Activated T-cell treated with anti-CD3 and anti-CD28 coated beads, Interleukin-2, amount 50 U/mL, for 72 hours (primary cell): ENCODE measurements at regions not wholly inside any gene's neighbourhood (a gene's known extent, or its start where the extent isn't known, plus 50 kb on each side); places are given as distances from the start of the nearest gene placed in this dataset.
"Not testable (repeated sequence)": the region's sequence is repeated elsewhere in the genome, so short reads cannot be mapped to it uniquely, and the experiment has no call there.

Experiments
- ATAC-seq, 2 donors: fragments of 150-1000 bp; cut with Tn5 transposase; replicated peaks in 1 of 2; 2 replicates each; pipeline ENCODE4 v1.10.0; 2021; ENCODE audit warnings: moderate library complexity in 2 of 2, mild to moderate bottlenecking in 1 of 2
- DNase-seq, 2 donors: peaks; one replicate each; pipeline ENCODE4 v3.0.0; 2021 to 2022; ENCODE audit warnings: mixed read lengths in 1 of 2
- H3K27ac Mint-ChIP-seq: one replicate; pipeline ENCODE4 v1.8.0; 2022; ENCODE audit warnings: mild to moderate bottlenecking, moderate library complexity, mixed read lengths
- H3K27me3 Mint-ChIP-seq: one replicate; pipeline ENCODE4 v1.8.0; 2022; ENCODE audit warnings: low read depth, mixed read lengths
- H3K36me3 Mint-ChIP-seq, 2 donors: one replicate each; pipeline ENCODE4 v1.8.0; 2022; ENCODE audit warnings: mixed read lengths in 2 of 2, mild to moderate bottlenecking in 1 of 2; ENCODE audit not compliant: insufficient read depth in 2 of 2
- H3K4me1 Mint-ChIP-seq: one replicate; pipeline ENCODE4 v1.8.0; 2022; ENCODE audit warnings: low read depth, mixed read lengths
- H3K4me3 Mint-ChIP-seq, 2 donors: one replicate each; pipeline ENCODE4 v1.8.0; 2022; ENCODE audit warnings: mild to moderate bottlenecking in 2 of 2, mixed read lengths in 2 of 2, moderate library complexity in 2 of 2
- H3K9me3 Mint-ChIP-seq, 2 donors: one replicate each; pipeline ENCODE4 v1.8.0; 2022; ENCODE audit warnings: mixed read lengths in 2 of 2

- Mint-ChIP-seq H3K4me1 (no peaks in the 10 kb centered on the region), H3K36me3 (no peaks in the 10 kb centered on the region), H3K27ac (no peak overlapping the region), H3K4me3 (no peak overlapping the region), H3K9me3 (no peaks in the 10 kb centered on the region), H3K27me3 (no peaks in the 10 kb centered on the region)
- ATAC-seq (no peak), DNase-seq (no peak)
Observed at GRCh38 chr15:81888748-81889484, 156.9 kb downstream of the MEX3B start.

DNA sequence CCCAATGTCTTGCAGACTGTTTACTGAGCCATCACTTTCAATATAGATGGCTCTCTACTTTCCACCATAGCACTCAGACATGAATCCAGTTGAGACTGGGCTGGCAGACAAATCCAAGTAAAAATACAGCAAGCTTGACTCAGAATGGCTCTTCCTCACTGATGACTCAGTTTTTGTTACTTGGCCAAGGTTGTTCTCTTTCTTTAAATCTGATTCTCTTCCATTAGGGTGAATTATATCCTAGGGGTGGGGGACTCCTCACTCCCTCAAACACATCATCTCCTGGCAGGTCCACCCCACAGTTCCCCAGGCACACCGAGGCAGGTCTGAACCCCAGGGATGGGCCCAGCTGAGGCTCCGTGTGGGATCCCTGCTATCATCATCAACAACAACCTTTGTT is 157.9 kb downstream of the MEX3B start:
- ATAC-seq (no peak), DNase-seq (no peak)
- H3K27me3 Mint-ChIP-seq: no peaks in the 10 kb centered on the region
- no peaks in the 10 kb centered on the region for H3K36me3 Mint-ChIP-seq
- H3K4me3 Mint-ChIP-seq: no peak overlapping the region
- no peak overlapping the region for H3K27ac Mint-ChIP-seq
- no peaks in the 10 kb centered on the region for H3K9me3 Mint-ChIP-seq
- no peaks in the 10 kb centered on the region for H3K4me1 Mint-ChIP-seq

- H3K4me3 Mint-ChIP-seq, H3K9me3 Mint-ChIP-seq, H3K27me3 Mint-ChIP-seq, ATAC-seq, H3K27ac Mint-ChIP-seq, H3K4me1 Mint-ChIP-seq, H3K36me3 Mint-ChIP-seq, DNase-seq: not testable (repeated sequence)
Observed at GRCh38 chr15:81887188-81887587, 158.6 kb downstream of the MEX3B start.

DNA sequence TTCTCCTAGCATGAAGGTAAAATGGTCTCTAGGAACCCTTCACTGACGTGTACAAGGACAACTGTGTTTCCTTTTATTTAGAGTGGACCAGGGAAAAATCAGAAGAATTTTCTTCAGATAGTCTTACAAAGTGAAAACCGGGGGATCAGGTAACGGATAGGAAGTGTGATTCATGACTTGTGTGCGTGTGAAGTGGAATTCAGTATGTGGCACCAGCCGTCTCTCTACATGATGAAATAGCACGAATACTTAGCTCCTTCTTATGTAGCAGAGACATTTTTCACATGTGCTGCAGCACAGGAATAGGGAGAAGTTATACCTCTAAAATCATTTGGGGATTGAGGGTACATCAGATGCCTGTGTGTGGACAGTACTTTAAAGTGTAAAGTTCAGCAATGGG is 159.2 kb downstream of the MEX3B start:
- H3K27me3 Mint-ChIP-seq: no peaks in the 10 kb centered on the region
- ATAC-seq: no peak
- H3K9me3 Mint-ChIP-seq: no peaks in the 10 kb centered on the region
- no peak overlapping the region for H3K4me3 Mint-ChIP-seq
- no peak for DNase-seq
- H3K27ac Mint-ChIP-seq: no peak overlapping the region
- H3K4me1 Mint-ChIP-seq: no peaks in the 10 kb centered on the region
- H3K36me3 Mint-ChIP-seq: no peaks in the 10 kb centered on the region

- no peak overlapping the region for H3K4me3 Mint-ChIP-seq
- no peak for ATAC-seq
- no peaks in the 10 kb centered on the region for H3K4me1 Mint-ChIP-seq
- no peaks in the 10 kb centered on the region for H3K36me3 Mint-ChIP-seq
- H3K27ac Mint-ChIP-seq: no peak overlapping the region
- no peak for DNase-seq
- no peaks in the 10 kb centered on the region for H3K9me3 Mint-ChIP-seq
- no peaks in the 10 kb centered on the region for H3K27me3 Mint-ChIP-seq
Observed at GRCh38 chr15:81886080-81886479, 159.7 kb downstream of the MEX3B start.

DNA sequence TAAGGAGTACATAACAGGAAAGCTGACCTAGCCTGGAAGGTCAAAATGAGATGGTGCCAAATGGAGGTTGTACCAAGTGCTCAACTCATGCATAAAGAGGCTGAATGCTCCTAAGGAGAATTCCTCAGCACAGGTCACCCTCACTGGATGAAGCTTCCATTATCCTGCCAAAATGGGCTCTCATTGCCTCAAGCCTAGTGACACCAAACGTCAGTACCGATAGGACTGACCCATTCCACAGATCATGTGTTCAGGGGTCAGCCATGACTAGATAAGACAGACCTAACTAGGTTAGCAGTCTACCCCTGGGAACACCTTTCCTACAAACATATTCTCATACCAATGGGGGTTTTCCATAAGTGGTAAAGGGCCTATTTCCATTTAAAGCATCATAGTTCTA is 160.7 kb downstream of the MEX3B start:
- ATAC-seq: no peak
- no peaks in the 10 kb centered on the region for H3K4me1 Mint-ChIP-seq
- DNase-seq: no peak
- H3K27me3 Mint-ChIP-seq: no peaks in the 10 kb centered on the region
- no peak overlapping the region for H3K27ac Mint-ChIP-seq
- no peaks in the 10 kb centered on the region for H3K9me3 Mint-ChIP-seq
- no peaks in the 10 kb centered on the region for H3K36me3 Mint-ChIP-seq
- no peak overlapping the region for H3K4me3 Mint-ChIP-seq

- Mint-ChIP-seq H3K27ac (no peak overlapping the region), H3K4me1 (no peaks in the 10 kb centered on the region), H3K9me3 (no peaks in the 10 kb centered on the region), H3K36me3 (no peaks in the 10 kb centered on the region), H3K27me3 (no peaks in the 10 kb centered on the region), H3K4me3 (no peak overlapping the region)
- ATAC-seq (no peak), DNase-seq (no peak)
Observed at GRCh38 chr15:81882504-81882903, 163.3 kb downstream of the MEX3B start.

- H3K4me3 Mint-ChIP-seq: no peak overlapping the region
Observed at GRCh38 chr15:81880833-81881232, 165.0 kb downstream of the MEX3B start.

GRCh38 chr15:81880314-81880713 is 165.5 kb downstream of the MEX3B start:
- no peak overlapping the region for H3K27ac Mint-ChIP-seq
- ATAC-seq (no peak), DNase-seq (no peak)
- no peaks in the 10 kb centered on the region for H3K36me3 Mint-ChIP-seq
- no peaks in the 10 kb centered on the region for H3K27me3 Mint-ChIP-seq
- no peaks in the 10 kb centered on the region for H3K9me3 Mint-ChIP-seq
- no peaks in the 10 kb centered on the region for H3K4me1 Mint-ChIP-seq
- no peak overlapping the region for H3K4me3 Mint-ChIP-seq

More at GRCh38 chr15:81880833-81881232, 165.0 kb downstream of the MEX3B start:
- Mint-ChIP-seq H3K27ac (no peak overlapping the region), H3K36me3 (no peaks in the 10 kb centered on the region), H3K4me1 (no peaks in the 10 kb centered on the region), H3K27me3 (no peaks in the 10 kb centered on the region), H3K9me3 (no peaks in the 10 kb centered on the region)
- DNase-seq (no peak), ATAC-seq (no peak)

DNA sequence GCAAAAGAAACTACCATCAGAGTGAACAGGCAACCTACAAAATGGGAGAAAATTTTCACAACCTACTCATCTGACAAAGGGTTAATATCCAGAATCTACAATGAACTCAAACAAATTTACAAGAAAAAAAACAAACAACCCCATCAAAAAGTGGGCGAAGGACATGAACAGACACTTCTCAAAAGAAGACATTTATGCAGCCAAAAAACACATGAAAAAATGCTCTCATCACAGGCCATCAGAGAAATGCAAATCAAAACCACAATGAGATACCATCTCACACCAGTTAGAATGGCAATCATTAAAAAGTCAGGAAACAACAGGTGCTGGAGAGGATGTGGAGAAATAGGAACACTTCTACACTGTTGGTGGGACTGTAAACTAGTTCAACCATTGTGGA is 170.1 kb downstream of the MEX3B start:
- not testable (repeated sequence) for H3K27ac Mint-ChIP-seq, H3K36me3 Mint-ChIP-seq, DNase-seq, H3K4me1 Mint-ChIP-seq, H3K9me3 Mint-ChIP-seq, H3K4me3 Mint-ChIP-seq, H3K27me3 Mint-ChIP-seq, ATAC-seq

DNA sequence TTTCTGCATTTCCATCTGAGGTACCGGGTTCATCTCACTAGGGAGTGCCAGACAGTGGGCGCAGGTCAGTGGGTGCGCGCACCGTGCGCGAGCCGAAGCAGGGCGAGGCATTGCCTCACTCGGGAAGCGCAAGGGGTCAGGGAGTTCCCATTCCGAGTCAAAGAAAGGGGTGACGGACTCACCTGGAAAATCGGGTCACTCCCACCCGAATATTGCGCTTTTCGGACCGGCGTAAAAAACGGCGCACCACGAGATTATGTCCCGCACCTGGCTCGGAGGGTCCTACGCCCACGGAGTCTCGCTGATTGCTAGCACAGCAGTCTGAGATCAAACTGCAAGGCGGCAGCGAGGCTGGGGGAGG is 175.1 kb downstream of the MEX3B start:
- not testable (repeated sequence) for H3K36me3 Mint-ChIP-seq, H3K27me3 Mint-ChIP-seq, H3K9me3 Mint-ChIP-seq, H3K27ac Mint-ChIP-seq, H3K4me1 Mint-ChIP-seq, H3K4me3 Mint-ChIP-seq, DNase-seq, ATAC-seq

DNA sequence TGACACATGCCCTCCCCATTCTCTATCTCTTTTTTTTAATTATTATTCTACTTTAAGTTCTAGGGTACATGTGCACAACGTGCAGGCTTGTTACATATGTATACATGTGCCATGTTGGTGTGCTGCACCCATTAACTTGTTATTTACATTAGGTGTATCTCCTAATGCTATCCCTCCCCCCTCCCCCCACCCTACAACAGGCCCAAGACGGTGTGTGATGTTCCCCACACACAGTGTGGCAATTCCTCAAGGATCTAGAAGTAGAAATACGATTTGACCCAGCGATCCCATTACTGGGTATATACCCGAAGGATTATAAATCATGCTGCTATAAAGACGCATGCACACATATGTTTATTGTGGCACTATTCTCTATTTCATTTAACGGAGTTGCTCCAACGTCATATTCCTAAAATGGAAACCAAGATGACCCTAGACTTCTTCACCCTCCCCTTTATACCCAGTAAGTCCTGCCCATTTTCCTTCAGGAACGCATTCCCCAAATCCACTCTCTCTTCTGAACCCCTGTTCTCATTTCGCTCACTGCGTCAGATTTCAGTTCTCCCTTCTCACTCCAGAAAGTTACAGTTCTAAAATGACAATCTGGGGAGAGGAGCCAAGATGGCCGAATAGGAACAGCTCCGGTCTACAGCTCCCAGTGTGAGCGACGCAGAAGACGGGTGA is 175.6 kb downstream of the MEX3B start:
- H3K27me3 Mint-ChIP-seq, H3K36me3 Mint-ChIP-seq, ATAC-seq, H3K4me3 Mint-ChIP-seq, DNase-seq, H3K27ac Mint-ChIP-seq, H3K4me1 Mint-ChIP-seq, H3K9me3 Mint-ChIP-seq: not testable (repeated sequence)

DNA sequence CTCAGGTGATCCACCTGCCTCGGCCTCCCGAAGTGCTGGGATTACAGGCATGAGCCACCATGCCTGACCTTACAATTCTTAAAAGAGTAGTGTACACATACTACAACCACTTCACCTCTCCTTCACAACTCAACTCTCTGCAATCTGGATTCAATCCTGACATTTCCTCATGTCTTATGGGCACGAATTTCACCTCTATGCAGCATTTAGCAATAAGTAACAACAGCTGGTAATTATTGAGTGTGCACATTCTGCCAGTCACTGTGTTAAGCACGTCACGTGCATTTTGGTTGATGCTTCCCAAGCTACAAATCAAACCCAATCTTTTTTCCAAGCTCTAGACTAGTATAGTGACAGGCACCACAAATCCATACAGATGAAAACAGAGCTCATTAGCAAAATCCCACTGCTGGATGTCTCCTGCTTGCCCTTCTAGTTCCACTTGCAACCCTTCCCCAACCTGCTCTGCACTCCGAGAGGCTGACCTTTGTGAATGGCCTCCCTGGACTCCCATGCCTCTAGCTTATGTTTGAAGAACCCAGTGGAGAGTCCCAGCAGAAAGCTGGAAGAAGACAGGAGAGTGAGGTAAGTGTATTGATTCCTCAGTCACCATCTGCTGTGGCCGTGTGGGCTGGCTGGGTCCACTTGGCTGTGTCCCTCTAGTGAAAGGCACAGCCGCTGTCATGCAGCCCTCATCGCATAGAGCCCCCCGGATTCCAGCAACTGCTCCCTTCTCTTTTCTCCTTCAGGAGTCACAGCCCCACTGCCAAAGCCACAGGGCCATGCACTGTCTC is 176.5 kb downstream of the MEX3B start:
- Mint-ChIP-seq H3K4me3 (no peak overlapping the region), H3K27me3 (no peaks in the 10 kb centered on the region), H3K4me1 (no peaks in the 10 kb centered on the region), H3K36me3 (no peaks in the 10 kb centered on the region), H3K27ac (no peak overlapping the region), H3K9me3 (peaks cover 0 to 3% of the 10 kb centered on the region in 2 donors)
- DNase-seq (no peak), ATAC-seq (no peak)
